ENCODE measurements at regions not wholly inside any gene's neighbourhood (a gene's known extent, or its start where the extent isn't known, plus 50 kb on each side); places are given as distances from the start of the nearest gene placed in this dataset.

- H3K4me3 ChIP-seq (replicated peaks; ENCODE audit: low read depth, low read length), result no peak overlapping the region
- DNase-seq (ENCODE audit: extremely low read depth, insufficient read length), result no peak
- TF ChIP-seq CTCF (IDR thresholded peaks at IDR 0.05; ENCODE audit: insufficient read depth, low read length, poor library complexity, severe bottlenecking), result no peak
- H3K36me3 ChIP-seq (ENCODE audit: control insufficient read depth, insufficient read depth, low read length), result no peaks in the 10 kb centered on the region
- no peaks in the 10 kb centered on the region for H3K27me3 ChIP-seq (replicated peaks; ENCODE audit: control insufficient read depth, insufficient read depth, low read length)
Observed at GRCh38 chr4:31947101-31947500, 1226.9 kb downstream of the PCDH7 start.

- Histone ChIP-seq H3K4me3 (replicated peaks; ENCODE audit: low read depth, low read length) (no peak overlapping the region), H3K27me3 (replicated peaks; ENCODE audit: control insufficient read depth, insufficient read depth, low read length) (no peaks in the 10 kb centered on the region), H3K36me3 (ENCODE audit: control insufficient read depth, insufficient read depth, low read length) (no peaks in the 10 kb centered on the region)
- DNase-seq (ENCODE audit: extremely low read depth, insufficient read length), result no peak
- no peak for TF ChIP-seq CTCF (IDR thresholded peaks at IDR 0.05; ENCODE audit: insufficient read depth, low read length, poor library complexity, severe bottlenecking)
Observed at GRCh38 chr4:31949045-31949444, 1228.9 kb downstream of the PCDH7 start.

- Histone ChIP-seq H3K36me3 (ENCODE audit: control insufficient read depth, insufficient read depth, low read length) (no peaks in the 10 kb centered on the region), H3K27me3 (replicated peaks; ENCODE audit: control insufficient read depth, insufficient read depth, low read length) (no peaks in the 10 kb centered on the region), H3K4me3 (replicated peaks; ENCODE audit: low read depth, low read length) (no peak overlapping the region)
- no peak for DNase-seq (ENCODE audit: extremely low read depth, insufficient read length)
- no peak for TF ChIP-seq CTCF (IDR thresholded peaks at IDR 0.05; ENCODE audit: insufficient read depth, low read length, poor library complexity, severe bottlenecking)
Observed at GRCh38 chr4:31955346-31955745, 1235.2 kb downstream of the PCDH7 start.

GRCh38 chr4:31959972-31960371, 1239.8 kb downstream of the PCDH7 start:
- TF ChIP-seq CTCF (IDR thresholded peaks at IDR 0.05; ENCODE audit: insufficient read depth, low read length, poor library complexity, severe bottlenecking), result no peak
- H3K27me3 ChIP-seq (replicated peaks; ENCODE audit: control insufficient read depth, insufficient read depth, low read length), result no peaks in the 10 kb centered on the region
- no peak for DNase-seq (ENCODE audit: extremely low read depth, insufficient read length)
- H3K4me3 ChIP-seq (replicated peaks; ENCODE audit: low read depth, low read length), result no peak overlapping the region
- no peaks in the 10 kb centered on the region for H3K36me3 ChIP-seq (ENCODE audit: control insufficient read depth, insufficient read depth, low read length)

GRCh38 chr4:31964685-31965084, 1244.5 kb downstream of the PCDH7 start:
- Histone ChIP-seq H3K27me3 (replicated peaks; ENCODE audit: control insufficient read depth, insufficient read depth, low read length) (no peaks in the 10 kb centered on the region), H3K4me3 (replicated peaks; ENCODE audit: low read depth, low read length) (no peak overlapping the region), H3K36me3 (ENCODE audit: control insufficient read depth, insufficient read depth, low read length) (no peaks in the 10 kb centered on the region)
- no peak for TF ChIP-seq CTCF (IDR thresholded peaks at IDR 0.05; ENCODE audit: insufficient read depth, low read length, poor library complexity, severe bottlenecking)
- no peak for DNase-seq (ENCODE audit: extremely low read depth, insufficient read length)

GRCh38 chr4:31968842-31969241, 1248.7 kb downstream of the PCDH7 start:
- no peaks in the 10 kb centered on the region for H3K36me3 ChIP-seq (ENCODE audit: control insufficient read depth, insufficient read depth, low read length)
- no peaks in the 10 kb centered on the region for H3K27me3 ChIP-seq (replicated peaks; ENCODE audit: control insufficient read depth, insufficient read depth, low read length)
- TF ChIP-seq CTCF (IDR thresholded peaks at IDR 0.05; ENCODE audit: insufficient read depth, low read length, poor library complexity, severe bottlenecking), result no peak
- DNase-seq (ENCODE audit: extremely low read depth, insufficient read length), result no peak
- no peak overlapping the region for H3K4me3 ChIP-seq (replicated peaks; ENCODE audit: low read depth, low read length)
